ENCODE measurements at regions not wholly inside any gene's neighbourhood (a gene's known extent, or its start where the extent isn't known, plus 50 kb on each side); places are given as distances from the start of the nearest gene placed in this dataset.
"Not testable (repeated sequence)": the region's sequence is repeated elsewhere in the genome, so short reads cannot be mapped to it uniquely, and the experiment has no call there.

DNA sequence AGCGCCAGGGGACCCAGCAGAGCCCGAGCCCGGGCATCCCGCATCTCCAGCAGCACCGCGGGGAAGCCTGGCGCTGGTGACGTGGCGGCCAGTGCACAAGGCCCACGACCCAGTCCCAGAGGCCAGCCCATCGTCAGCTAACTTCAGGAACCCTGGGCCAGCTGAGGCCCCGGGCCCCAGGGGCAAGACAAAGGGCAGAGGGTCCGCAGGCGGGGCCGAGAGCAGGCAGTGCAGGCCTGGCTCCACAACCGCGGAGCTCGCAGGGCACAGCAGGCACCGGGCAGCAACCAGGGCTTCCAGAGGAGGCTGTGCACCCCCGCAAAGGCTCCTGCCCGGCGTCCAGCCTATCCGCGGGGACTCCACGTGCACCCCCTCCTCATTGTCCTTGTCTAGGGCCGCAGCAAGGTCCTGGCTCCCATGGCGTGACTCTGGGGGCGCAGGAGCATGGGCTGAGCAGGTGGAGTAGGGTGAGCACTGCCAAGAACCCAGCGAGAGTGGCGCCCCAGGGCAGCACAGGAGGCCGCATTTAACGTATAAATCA is 352.5 kb downstream of the KCNJ18 start:
- DNase-seq (ENCODE audit: low spot score), result not testable (repeated sequence)

GRCh38 chr17:22047521-22047920 is 355.2 kb downstream of the KCNJ18 start:
- DNase-seq (ENCODE audit: low spot score), result not testable (repeated sequence)

DNA sequence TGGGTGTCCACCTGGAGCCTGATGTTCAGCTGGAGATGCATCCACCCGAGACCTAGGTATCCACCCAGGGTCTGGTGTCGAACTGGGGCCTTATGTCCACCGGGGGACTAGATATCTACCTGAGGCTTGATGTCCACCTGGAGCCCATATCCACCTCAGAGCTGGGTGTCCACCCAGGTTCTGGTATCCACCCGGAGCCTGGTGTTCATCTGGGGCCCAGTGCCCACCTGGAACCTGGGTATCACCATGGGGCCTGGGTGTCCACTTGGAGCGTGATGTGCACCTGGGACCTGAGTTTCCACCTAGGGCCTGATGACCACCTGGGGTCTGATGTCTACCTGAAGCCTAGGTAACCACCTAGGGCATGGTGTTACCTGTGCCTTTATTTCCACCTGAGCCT is 355.9 kb downstream of the KCNJ18 start:
- DNase-seq (ENCODE audit: low spot score), result not testable (repeated sequence)

- DNase-seq (ENCODE audit: low spot score), result not testable (repeated sequence)
Observed at GRCh38 chr17:22050766-22051165, 358.4 kb downstream of the KCNJ18 start.

DNA sequence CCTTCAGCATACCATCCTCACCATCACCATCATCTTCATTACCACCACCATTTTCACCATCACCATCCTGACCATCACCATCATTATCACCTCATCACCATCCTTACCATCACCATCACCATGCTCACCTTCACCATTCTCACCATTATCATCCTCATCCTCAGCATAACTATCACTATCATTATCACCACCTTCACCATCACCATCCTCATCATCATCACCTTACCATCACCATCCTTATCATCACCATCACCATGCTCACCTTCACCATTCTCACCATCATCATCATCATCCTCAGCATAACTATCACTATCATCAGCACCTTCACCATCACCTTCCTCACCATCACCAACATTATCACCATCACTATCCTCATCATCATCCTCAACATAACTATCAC is 360.4 kb downstream of the KCNJ18 start:
- DNase-seq (ENCODE audit: low spot score), result not testable (repeated sequence)

DNA sequence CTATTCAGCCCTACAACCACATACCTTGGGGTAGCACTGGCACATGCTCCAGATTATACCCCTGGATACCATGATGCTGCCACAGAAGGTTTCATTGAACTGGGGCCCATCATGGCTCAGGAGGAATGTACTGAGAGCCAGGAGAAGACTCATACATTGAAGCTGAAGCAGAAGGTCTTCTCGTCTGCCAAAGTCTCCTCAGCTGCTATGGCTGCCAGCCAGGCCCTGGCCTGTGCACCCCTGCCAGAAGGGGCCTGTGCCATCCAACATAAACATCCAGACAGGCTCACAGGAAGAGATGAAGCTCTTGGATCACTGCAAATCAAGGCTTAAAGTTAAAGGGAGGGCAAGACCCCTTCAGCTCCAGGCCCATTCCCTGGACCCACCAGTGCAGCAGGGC is 364.2 kb downstream of the KCNJ18 start:
- not testable (repeated sequence) for DNase-seq (ENCODE audit: low spot score)

GRCh38 chr17:22075918-22076317 is 383.6 kb downstream of the KCNJ18 start:
- not testable (repeated sequence) for DNase-seq (ENCODE audit: low spot score)

- not testable (repeated sequence) for DNase-seq (ENCODE audit: low spot score)
Observed at GRCh38 chr17:22088589-22088988, 396.3 kb downstream of the KCNJ18 start.

- DNase-seq (ENCODE audit: low spot score), result no peak
Observed at GRCh38 chr17:22090263-22090935, 398.1 kb downstream of the KCNJ18 start.

- not testable (repeated sequence) for DNase-seq (ENCODE audit: low spot score)
Observed at GRCh38 chr17:22091041-22091679, 398.8 kb downstream of the KCNJ18 start.

- not testable (repeated sequence) for DNase-seq (ENCODE audit: low spot score)
Observed at GRCh38 chr17:22091840-22092239, 399.5 kb downstream of the KCNJ18 start.

GRCh38 chr17:22095414-22095813 is 403.1 kb downstream of the KCNJ18 start:
- not testable (repeated sequence) for DNase-seq (ENCODE audit: low spot score)

DNA sequence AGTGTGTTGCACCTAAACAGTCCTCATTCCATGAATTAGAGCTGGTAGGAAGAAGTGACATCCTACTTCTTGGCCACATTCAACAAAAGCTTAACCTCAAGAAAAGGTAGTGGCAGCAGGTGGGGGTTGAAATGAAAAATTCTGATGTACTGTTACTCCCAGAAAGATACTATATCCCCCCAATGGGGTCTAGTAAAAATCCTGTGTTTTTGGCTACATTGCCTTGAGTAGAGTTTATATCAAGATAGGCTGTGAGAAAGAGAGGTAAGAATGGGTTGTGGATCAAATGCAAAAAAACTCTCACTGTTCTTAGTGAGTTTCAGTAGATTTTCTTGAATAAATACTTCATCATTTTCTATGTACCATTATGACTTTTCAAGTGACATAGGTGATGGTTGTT is 407.3 kb downstream of the KCNJ18 start:
- not testable (repeated sequence) for DNase-seq (ENCODE audit: low spot score)

DNA sequence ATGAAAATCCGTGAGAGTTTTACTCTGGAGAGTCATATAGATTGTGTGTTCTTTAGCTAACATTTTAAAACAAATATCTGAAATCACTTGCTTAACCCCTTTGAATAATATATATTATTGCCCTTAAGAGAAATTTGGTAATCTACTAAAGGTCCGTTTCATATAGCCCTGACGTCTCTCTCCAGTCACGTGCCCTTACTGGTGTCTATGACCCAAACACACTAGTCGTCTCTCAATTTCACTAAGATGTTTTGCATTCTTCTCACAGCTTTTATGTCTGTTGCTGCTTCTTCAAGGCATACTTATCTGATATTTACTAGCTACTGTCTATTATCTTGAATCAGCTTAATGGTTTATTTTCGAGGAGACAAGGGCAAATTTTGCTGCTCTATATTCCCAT is 409.9 kb downstream of the KCNJ18 start:
- DNase-seq (ENCODE audit: low spot score), result no peak

DNA sequence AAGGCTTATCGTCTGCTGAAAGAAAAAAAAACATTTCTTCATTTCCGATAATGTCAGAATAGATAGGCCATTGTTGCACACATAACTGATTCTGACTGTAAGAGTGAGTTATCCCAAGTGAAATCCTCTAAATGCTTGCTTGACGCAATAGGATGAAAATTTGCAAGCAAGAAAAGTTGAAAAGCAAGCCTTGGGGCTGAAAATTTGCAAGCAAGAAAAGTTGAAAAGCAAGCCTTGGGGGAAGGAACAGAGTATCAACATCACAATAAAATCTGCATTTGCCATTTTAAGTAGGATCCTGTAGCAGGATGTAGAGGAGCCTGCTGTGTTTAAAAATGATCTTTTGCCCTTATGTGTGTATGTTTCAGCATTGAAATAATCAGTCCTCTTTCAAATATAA is 424.4 kb downstream of the KCNJ18 start:
- not testable (repeated sequence) for DNase-seq (ENCODE audit: low spot score)

DNA sequence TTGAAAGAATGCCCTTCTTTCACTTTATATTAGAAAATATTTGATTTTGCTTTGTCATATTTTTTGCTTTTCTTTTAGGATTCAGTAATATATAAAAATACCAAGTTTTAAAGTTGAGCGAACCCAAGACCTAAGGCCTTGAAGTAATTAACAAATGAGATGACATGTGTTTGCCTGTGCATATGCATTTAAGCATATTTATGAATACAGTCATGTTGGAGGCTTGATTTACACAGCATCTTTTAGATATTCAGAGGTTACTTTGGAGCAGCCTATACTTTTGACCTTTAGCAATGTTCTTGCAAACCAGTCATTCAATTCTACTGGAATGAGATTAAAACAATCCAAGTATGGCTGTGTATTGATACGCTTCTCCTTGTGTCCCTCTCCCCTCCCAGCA is 425.1 kb downstream of the KCNJ18 start:
- DNase-seq (ENCODE audit: low spot score), result not testable (repeated sequence)

GRCh38 chr17:22119016-22119415 is 426.7 kb downstream of the KCNJ18 start:
- DNase-seq (ENCODE audit: low spot score), result not testable (repeated sequence)

GRCh38 chr17:22119751-22120150 is 427.4 kb downstream of the KCNJ18 start:
- not testable (repeated sequence) for DNase-seq (ENCODE audit: low spot score)

DNA sequence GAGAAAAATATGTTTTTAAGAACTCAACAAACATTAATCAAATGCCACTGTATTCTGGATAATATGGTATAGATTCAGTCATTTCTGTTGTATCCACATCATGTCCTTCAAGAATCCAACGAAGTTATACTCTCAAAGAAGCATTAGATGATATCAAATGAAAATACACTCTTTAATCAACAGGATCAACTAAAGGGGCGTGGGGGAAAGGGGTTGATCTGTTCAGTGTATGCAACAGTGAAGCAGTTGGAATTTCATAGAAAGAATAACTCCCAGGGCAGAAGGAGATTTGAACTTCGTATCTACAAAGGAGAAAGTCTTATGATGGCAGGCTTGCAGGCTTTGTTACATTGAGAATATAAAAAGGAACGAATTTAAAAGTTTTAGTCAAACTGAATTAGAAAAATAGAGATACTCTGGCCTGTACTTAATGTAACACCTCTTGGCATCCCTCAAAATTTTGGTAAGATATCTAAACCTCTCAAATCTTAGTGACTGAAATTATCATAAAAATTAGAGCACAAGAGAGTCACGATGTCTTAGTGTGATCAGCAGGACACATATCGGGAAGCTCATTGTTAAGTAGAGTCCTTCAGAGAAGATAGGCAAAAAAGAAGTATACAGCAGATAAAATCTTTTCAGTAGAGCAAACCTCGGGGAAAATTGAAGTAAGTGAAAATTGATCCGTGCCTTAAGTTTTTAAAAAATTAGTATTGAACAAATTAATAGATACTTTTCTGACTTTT is 431.4 kb downstream of the KCNJ18 start:
- DNase-seq (ENCODE audit: low spot score), result no peak

GRCh38 chr17:22128171-22128570 is 435.8 kb downstream of the KCNJ18 start:
- DNase-seq (ENCODE audit: low spot score), result no peak

DNA sequence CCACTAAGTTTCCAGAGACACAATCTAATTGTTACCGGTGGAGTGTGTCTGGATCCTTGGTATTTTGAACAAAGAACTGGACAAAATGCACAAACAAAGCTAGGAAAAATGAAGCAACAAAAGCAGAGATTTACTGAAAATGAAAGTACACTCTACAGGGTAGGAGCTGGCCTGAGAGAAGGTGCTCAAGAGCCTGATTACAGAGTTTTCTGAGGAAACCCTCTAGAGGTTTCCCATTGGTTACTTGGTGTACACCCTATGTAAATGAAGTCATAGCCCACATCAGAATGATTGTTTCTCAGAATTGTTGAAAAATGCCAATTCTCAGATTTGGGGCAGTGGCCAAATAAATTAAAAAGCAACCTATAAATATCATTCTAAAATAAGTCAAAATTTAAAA is 436.4 kb downstream of the KCNJ18 start:
- DNase-seq (ENCODE audit: low spot score), result no peak

DNA sequence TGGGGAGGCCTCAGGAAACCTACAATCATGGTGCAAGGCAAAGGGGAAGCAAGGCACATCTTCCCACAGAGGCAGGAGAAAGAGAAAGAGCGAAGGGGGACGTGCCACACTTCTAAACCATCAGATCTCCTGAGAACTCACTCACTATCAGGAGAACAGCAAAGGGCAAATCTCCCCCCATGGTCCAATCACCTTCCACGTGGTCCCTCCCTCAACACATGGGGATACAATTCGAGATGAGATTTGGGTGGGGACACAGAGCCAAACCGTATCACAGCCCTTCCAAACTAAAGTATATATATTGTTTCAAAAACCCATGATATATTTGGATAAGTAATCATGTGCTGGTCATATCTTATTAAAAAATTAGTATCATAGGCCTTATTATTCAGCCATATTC is 437.6 kb downstream of the KCNJ18 start:
- not testable (repeated sequence) for DNase-seq (ENCODE audit: low spot score)

GRCh38 chr17:22131740-22132139 is 439.4 kb downstream of the KCNJ18 start:
- no peak for DNase-seq (ENCODE audit: low spot score)
